OCI-LY1 (cell line): ENCODE measurements at regions not wholly inside any gene's neighbourhood (a gene's known extent, or its start where the extent isn't known, plus 50 kb on each side); places are given as distances from the start of the nearest gene placed in this dataset.

ENCODE experiments used
- CTCF ChIP-seq: fragments of 200-600 bp; sonication (generic), shearing (Covaris generic); IDR thresholded peaks from 2 replicates; pipeline ENCODE4 v1.5.1; 2017; ENCODE audit warnings: mild to moderate bottlenecking, antibody characterized with exemption, low read length, moderate library complexity, mixed read lengths
- EZH2 ChIP-seq: fragments of 200-600 bp; sonication (generic), shearing (Covaris generic); IDR thresholded peaks from 2 replicates; pipeline ENCODE4 v1.8.0; 2017; ENCODE audit warnings: borderline replicate concordance, mixed run types, mild to moderate bottlenecking, antibody characterized with exemption, low read length, moderate library complexity, mixed read lengths

GRCh38 chr6:128696691-128697689 is 176.6 kb upstream of the PTPRK start:
- TF ChIP-seq CTCF: no peak
- TF ChIP-seq EZH2: no peak
